MM.1S (cell line): ENCODE measurements at regions not wholly inside any gene's neighbourhood (a gene's known extent, or its start where the extent isn't known, plus 50 kb on each side); places are given as distances from the start of the nearest gene placed in this dataset.

Source experiments
- CTCF ChIP-seq: fragments of 300-600 bp; sonication (generic); IDR thresholded peaks from 2 replicates; pipeline ENCODE4 v1.5.1; 2016; ENCODE audit warnings: antibody characterized with exemption, low read length, mixed read lengths
- EZH2 ChIP-seq: fragments of 300-600 bp; sonication (generic); optimal IDR thresholded peaks from 2 replicates; pipeline ENCODE3; 2017; ENCODE audit warnings: low read depth, mild to moderate bottlenecking, antibody characterized with exemption, low read length, mixed read lengths
- EZH2phosphoT487 ChIP-seq: fragments of 300-600 bp; sonication (generic); IDR thresholded peaks from 2 replicates; pipeline ENCODE4 v1.6.1; 2018; ENCODE audit warnings: antibody characterized with exemption, low read length

- no peak for TF ChIP-seq CTCF
- TF ChIP-seq EZH2phosphoT487, result no peak
- no peak for TF ChIP-seq EZH2
Measured at GRCh38 chr20:40806929-40807820, 118.1 kb upstream of the MAFB start.
